IMR-90 (cell line): ENCODE measurements at regions not wholly inside any gene's neighbourhood (a gene's known extent, or its start where the extent isn't known, plus 50 kb on each side); places are given as distances from the start of the nearest gene placed in this dataset.

Experiments
- ATAC-seq: fragments of 200-7000 bp; cut with Tn5 transposase; 2 replicates; pipeline ENCODE4 v1.9.1; 2020; ENCODE audit warnings: low read depth, mild to moderate bottlenecking, moderate library complexity
- BruUV-seq: library from RNA; stranded (reverse); fragments of 400-500 nt; replicated peaks from 2 replicates; lab custom pipeline; 2021; lab: Mats Ljungman, UMichigan
- CTCF ChIA-PET: fragments of 300-600 bp; formaldehyde crosslinking; extraction: SDS; loops from one replicate; lab custom pipeline; 2021; ENCODE audit warnings: antibody characterized with exemption; lab: Yijun Ruan, JAX
- POLR2A ChIA-PET: fragments of 300-600 bp; sonication (Branson Sonifier 250); formaldehyde crosslinking; loops from one replicate; lab custom pipeline; 2022; ENCODE audit warnings: antibody characterized with exemption; ENCODE audit not compliant: unreplicated experiment; lab: Charles Lee
- DNase-seq: peaks from one replicate; pipeline ENCODE4 v3.0.0; 2013
- H2AFZ ChIP-seq: replicated peaks from 2 replicates; pipeline ENCODE3; 2013; ENCODE audit warnings: low read length, mild to moderate bottlenecking; ENCODE audit not compliant: poor library complexity
- H2AK5ac ChIP-seq: 2 replicates; pipeline ENCODE4 v1.6.1; 2013; ENCODE audit warnings: low read depth, low read length, inconsistent platforms
- H2AK9ac ChIP-seq: replicated peaks from 2 replicates; pipeline ENCODE3; 2013; ENCODE audit warnings: mild to moderate bottlenecking, low read depth, low read length, moderate library complexity; ENCODE audit not compliant: poor library complexity
- H2BK120ac ChIP-seq: 2 replicates; pipeline ENCODE4 v1.6.1; 2013; ENCODE audit warnings: low read depth, low read length, inconsistent platforms
- H2BK15ac ChIP-seq: 3 replicates; pipeline ENCODE4 v1.6.1; 2013; ENCODE audit warnings: low read depth, low read length, inconsistent platforms
- H2BK20ac ChIP-seq: 2 replicates; pipeline ENCODE4 v1.6.1; 2013; ENCODE audit warnings: low read depth, mild to moderate bottlenecking, inconsistent platforms, low read length, moderate library complexity
- H2BK5ac ChIP-seq: 2 replicates; pipeline ENCODE4 v1.6.1; 2013; ENCODE audit warnings: mild to moderate bottlenecking, low read depth, low read length, inconsistent platforms; ENCODE audit not compliant: poor library complexity, severe bottlenecking
- H3K14ac ChIP-seq: replicated peaks from 2 replicates; pipeline ENCODE4 v1.6.1; 2013; ENCODE audit warnings: low read depth, low read length, inconsistent platforms
- H3K18ac ChIP-seq: 2 replicates; pipeline ENCODE4 v1.6.1; 2013; ENCODE audit warnings: low read depth, low read length, control low read depth
- H3K23ac ChIP-seq: 2 replicates; pipeline ENCODE4 v1.6.1; 2013; ENCODE audit warnings: low read depth, low read length, inconsistent platforms
- H3K27ac ChIP-seq: 2 replicates; pipeline ENCODE4 v1.5.1; 2013; ENCODE audit warnings: mild to moderate bottlenecking, control low read depth, low read length; ENCODE audit not compliant: insufficient read depth
- H3K27me3 ChIP-seq: 2 replicates; pipeline ENCODE4 v1.6.1; 2013; ENCODE audit warnings: low read length; ENCODE audit not compliant: control insufficient read depth, insufficient read depth
- H3K36me3 ChIP-seq: 2 replicates; pipeline ENCODE4 v1.6.1; 2013; ENCODE audit warnings: low read length, mixed read lengths; ENCODE audit not compliant: control insufficient read depth, insufficient read depth
- H3K4ac ChIP-seq: 2 replicates; pipeline ENCODE4 v1.6.1; 2013; ENCODE audit warnings: low read depth, low read length, inconsistent platforms
- H3K4me1 ChIP-seq: 2 replicates; pipeline ENCODE4 v1.6.1; 2013; ENCODE audit warnings: low read length, mixed read lengths; ENCODE audit not compliant: control insufficient read depth, insufficient read depth
- H3K4me2 ChIP-seq: 2 replicates; pipeline ENCODE4 v1.6.1; 2013; ENCODE audit warnings: low read depth, mild to moderate bottlenecking, control low read depth, low read length, moderate library complexity
- H3K4me3 ChIP-seq: 2 replicates; pipeline ENCODE4 v1.5.1; 2013; ENCODE audit warnings: low read depth, mild to moderate bottlenecking, control low read depth, low read length, moderate library complexity; ENCODE audit not compliant: insufficient read depth
- H3K56ac ChIP-seq: 2 replicates; pipeline ENCODE4 v1.6.1; 2013; ENCODE audit warnings: low read length, inconsistent platforms; ENCODE audit not compliant: insufficient read depth; ENCODE audit errors: extremely low read depth
- H3K79me1 ChIP-seq, 2 experiments: 2 replicates each; pipeline ENCODE4 v1.6.1; 2013; ENCODE audit warnings: low read length in 2 of 2, inconsistent platforms in 1 of 2, low read depth in 1 of 2
- H3K9ac ChIP-seq: 2 replicates; pipeline ENCODE4 v1.6.1; 2013; ENCODE audit warnings: low read depth, low read length, control low read depth
- H3K9me1 ChIP-seq: 2 replicates; pipeline ENCODE4 v1.6.1; 2013; ENCODE audit warnings: low read length, inconsistent platforms; ENCODE audit not compliant: insufficient read depth
- H3K9me3 ChIP-seq: 2 replicates; pipeline ENCODE4 v1.6.1; 2013; ENCODE audit warnings: low read length; ENCODE audit not compliant: control insufficient read depth, insufficient read depth
- H4K20me1 ChIP-seq: 2 replicates; pipeline ENCODE4 v1.6.1; 2013; ENCODE audit warnings: low read length, inconsistent platforms; ENCODE audit not compliant: insufficient read depth
- H4K5ac ChIP-seq: 2 replicates; pipeline ENCODE4 v1.6.1; 2013; ENCODE audit warnings: mild to moderate bottlenecking, low read depth, low read length, control low read depth
- H4K8ac ChIP-seq, 2 experiments: 2 replicates each; pipeline ENCODE4 v1.6.1; 2013; ENCODE audit warnings: low read depth in 2 of 2, low read length in 2 of 2, control low read depth in 1 of 2, inconsistent platforms in 1 of 2
- H4K91ac ChIP-seq: 2 replicates; pipeline ENCODE4 v1.6.1; 2013; ENCODE audit warnings: low read depth, low read length, inconsistent platforms; ENCODE audit not compliant: insufficient read depth
- BHLHE40 ChIP-seq: fragments of 150-350 bp; IDR thresholded peaks from 2 replicates; pipeline ENCODE4 v1.6.1; 2016; ENCODE audit warnings: mild to moderate bottlenecking, low read depth, low read length
- CEBPB ChIP-seq: IDR thresholded peaks from 2 replicates; pipeline ENCODE4 v1.6.1; 2012; ENCODE audit warnings: low read depth, low read length, improper control_type of control experiment
- CHD1 ChIP-seq: IDR thresholded peaks from 2 replicates; pipeline ENCODE4 v1.6.1; 2012; ENCODE audit warnings: low read depth, low read length, improper control_type of control experiment
- CTCF ChIP-seq: conservative IDR thresholded peaks from 2 replicates; pipeline ENCODE4 v1.5.1; 2012; ENCODE audit warnings: mild to moderate bottlenecking, low read depth, low read length, improper control_type of control experiment
- FOS ChIP-seq: fragments of 150-350 bp; IDR thresholded peaks from 2 replicates; pipeline ENCODE4 v1.6.1; 2016; ENCODE audit warnings: low read depth, low read length
- MAFK ChIP-seq: IDR thresholded peaks from 2 replicates; pipeline ENCODE4 v1.6.1; 2012; ENCODE audit warnings: low read depth, low read length, improper control_type of control experiment
- MAZ ChIP-seq: IDR thresholded peaks from 2 replicates; pipeline ENCODE4 v1.6.1; 2012; ENCODE audit warnings: low read depth, mild to moderate bottlenecking, low read length, improper control_type of control experiment, moderate library complexity, borderline replicate concordance
- MXI1 ChIP-seq: IDR thresholded peaks from 2 replicates; pipeline ENCODE4 v1.6.1; 2012; ENCODE audit warnings: low read depth, mild to moderate bottlenecking, low read length, moderate library complexity, borderline replicate concordance
- NFE2L2 ChIP-seq: fragments of 150-350 bp; IDR thresholded peaks from 2 replicates; pipeline ENCODE4 v1.6.1; 2016; ENCODE audit warnings: low read depth, mild to moderate bottlenecking, low read length
- POLR2A ChIP-seq: IDR thresholded peaks from 2 replicates; pipeline ENCODE4 v1.6.1; 2012; ENCODE audit warnings: mild to moderate bottlenecking, low read depth, low read length
- RAD21 ChIP-seq: IDR thresholded peaks from 2 replicates; pipeline ENCODE4 v1.6.1; 2012; ENCODE audit warnings: low read length, improper control_type of control experiment
- RCOR1 ChIP-seq: IDR thresholded peaks from 2 replicates; pipeline ENCODE4 v1.6.1; 2012; ENCODE audit warnings: mild to moderate bottlenecking, low read length, improper control_type of control experiment; ENCODE audit not compliant: insufficient replicate concordance
- RFX5 ChIP-seq: IDR thresholded peaks from 2 replicates; pipeline ENCODE4 v1.8.0; 2012; ENCODE audit warnings: low read depth, mild to moderate bottlenecking, low read length, moderate library complexity
- SMC3 ChIP-seq: fragments of 150-350 bp; IDR thresholded peaks from 2 replicates; pipeline ENCODE4 v1.6.1; 2016; ENCODE audit warnings: low read depth, mild to moderate bottlenecking, antibody characterized with exemption, low read length, moderate library complexity
- USF2 ChIP-seq: fragments of 150-350 bp; IDR thresholded peaks from 2 replicates; pipeline ENCODE4 v1.6.1; 2017; ENCODE audit warnings: mild to moderate bottlenecking, antibody characterized with exemption, low read length, low read depth
- WGBS, 2 experiments: methylation state at CpG; one replicate each; pipeline versions ENCODE4 v1.1.5 to v1.1.7; 2013; ENCODE audit warnings: missing lambda C conversion rate in 2 of 2; ENCODE audit not compliant: insufficient read length in 1 of 2; ENCODE audit errors: extremely low coverage in 2 of 2; 5-methylcytosine and 5-hydroxymethylcytosine counted together
- dilution Hi-C: fragments of 300-500 bp; cut with HindIII; formaldehyde crosslinking; loops from one replicate; pipeline ENCODE4 v1.14.3; 2018; ENCODE audit warnings: low sequenced_read_pairs; ENCODE audit not compliant: unreplicated experiment
- in situ Hi-C: fragments of 300-500 bp; cut with MboI; formaldehyde crosslinking; loops from 3 replicates; pipeline ENCODE4 v1.14.3; 2019; ENCODE audit warnings: low sequenced_read_pairs, inconsistent platforms, mixed read lengths
- intact Hi-C: fragments of 100-400 bp; cut with micrococcal nuclease; formaldehyde crosslinking; loops from 2 replicates; pipeline ENCODE4 v1.10.0; 2022
- TF ChIP-seq, protein P1 (sequence below): fragments of 150-350 bp; IDR thresholded peaks from 2 replicates; pipeline ENCODE4 v1.6.1; 2016; ENCODE audit warnings: low read depth, mild to moderate bottlenecking, low read length, moderate library complexity, borderline replicate concordance

GRCh38 chr21:28767523-28767922 lies 225.2 kb downstream of the LTN1 start:
- Histone ChIP-seq H3K27ac (no peak overlapping the region), H3K4me2 (no peak overlapping the region), H4K91ac (no peak overlapping the region), H3K79me1 (no peaks in the 10 kb centered on the region; a peak in 1 of 4 replicates), H2AK9ac (no peak overlapping the region), H4K20me1 (no peaks in the 10 kb centered on the region), H2BK20ac (no peak overlapping the region), H3K18ac (no peak overlapping the region), H3K4ac (no peak overlapping the region), H3K9me1 (peaks cover 6% of the 10 kb centered on the region), H2AFZ (no peak overlapping the region), H3K56ac (no peak overlapping the region), H3K4me1 (peaks cover 11% of the 10 kb centered on the region), H3K9me3 (no peaks in the 10 kb centered on the region), H2AK5ac (no peak overlapping the region), H3K4me3 (no peak overlapping the region), H3K14ac (no peak overlapping the region), H3K36me3 (no peaks in the 10 kb centered on the region), H2BK120ac (no peak overlapping the region), H3K9ac (no peak overlapping the region), H2BK5ac (no peak overlapping the region), H3K23ac (no peak overlapping the region), H3K27me3 (no peaks in the 10 kb centered on the region), H2BK15ac (no peak overlapping the region), H4K8ac (no peak overlapping the region), H4K5ac (no peak overlapping the region)
- dilution Hi-C loops (no loop called here), in situ Hi-C loops (no loop called here), intact Hi-C loops (no loop called here)
- DNase-seq (no peak), ATAC-seq (no peak)
- WGBS, 2 experiments = no CpG with 5 or more reads among the region's 5 CpGs
- TF ChIP-seq RAD21 = no peak
- no peak for TF ChIP-seq CTCF
- TF ChIP-seq MXI1 = no peak
- TF ChIP-seq NFE2L2 = no peak
- TF ChIP-seq RFX5 = no peak
- TF ChIP-seq USF2 = no peak
- TF ChIP-seq CHD1 = no peak
- TF ChIP-seq FOS = no peak
- no peak for TF ChIP-seq MAFK
- TF ChIP-seq, protein P1, sequence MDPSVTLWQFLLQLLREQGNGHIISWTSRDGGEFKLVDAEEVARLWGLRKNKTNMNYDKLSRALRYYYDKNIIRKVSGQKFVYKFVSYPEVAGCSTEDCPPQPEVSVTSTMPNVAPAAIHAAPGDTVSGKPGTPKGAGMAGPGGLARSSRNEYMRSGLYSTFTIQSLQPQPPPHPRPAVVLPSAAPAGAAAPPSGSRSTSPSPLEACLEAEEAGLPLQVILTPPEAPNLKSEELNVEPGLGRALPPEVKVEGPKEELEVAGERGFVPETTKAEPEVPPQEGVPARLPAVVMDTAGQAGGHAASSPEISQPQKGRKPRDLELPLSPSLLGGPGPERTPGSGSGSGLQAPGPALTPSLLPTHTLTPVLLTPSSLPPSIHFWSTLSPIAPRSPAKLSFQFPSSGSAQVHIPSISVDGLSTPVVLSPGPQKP = no peak
- no peak for TF ChIP-seq CEBPB
- TF ChIP-seq RCOR1 = no peak
- TF ChIP-seq BHLHE40 = no peak
- no peak for TF ChIP-seq POLR2A
- no peak for TF ChIP-seq SMC3
- no peak for TF ChIP-seq MAZ
- BruUV-seq = no TSS peak
- ChIA-PET POLR2A (no interaction called here), CTCF (no interaction called here)
